Motor neuron (in vitro differentiated cells): ENCODE measurements at regions not wholly inside any gene's neighbourhood (a gene's known extent, or its start where the extent isn't known, plus 50 kb on each side); places are given as distances from the start of the nearest gene placed in this dataset.
A peak's percentile ranks its signal among the peaks of the same experiment; 100 is the strongest.

Experiments
- ATAC-seq, 8 experiments: fragments of 200-7000 bp; cut with Tn5 transposase; replicated peaks in 6 of 8; 2 replicates each; pipeline ENCODE4 v1.8.0; 2021; ENCODE audit warnings: mild to moderate bottlenecking in 8 of 8, moderate library complexity in 8 of 8
- H3K27ac ChIP-seq, 2 donors: fragments of 250-450 bp; sonication (Bioruptor Pico); 2 replicates each; pipeline ENCODE4 v1.9.0; 2021; ENCODE audit warnings: antibody characterized with exemption in 2 of 2, mild to moderate bottlenecking in 2 of 2, moderate library complexity in 1 of 2
- H3K4me1 ChIP-seq, 2 donors: fragments of 250-450 bp; sonication (Bioruptor Pico); replicated peaks in 1 of 2; 2 replicates each; pipeline ENCODE4 v1.6.1; 2021; ENCODE audit warnings: antibody characterized with exemption in 2 of 2, mild to moderate bottlenecking in 2 of 2, moderate library complexity in 1 of 2
- H3K4me3 ChIP-seq, 5 donors: fragments of 250-450 bp; sonication (Bioruptor Pico); 2 replicates each; pipeline ENCODE4 v1.9.0; 2021; ENCODE audit warnings: antibody characterized with exemption in 5 of 5, mild to moderate bottlenecking in 5 of 5, moderate library complexity in 4 of 5
- WGBS, 10 experiments: fragments of 450-650 bp; shearing (Covaris generic); methylation state at CpG; one replicate each; pipeline ENCODE4 v1.0.0; 2022; 5-methylcytosine and 5-hydroxymethylcytosine counted together
- in situ Hi-C, 9 experiments: fragments of 400-800 bp; cut with MboI; loops; one replicate each; pipeline ENCODE4 v1.15.0; 2021; ENCODE audit warnings: low sequenced_read_pairs in 9 of 9, low pct_unique_long_range_greater_than_20kb in 2 of 9; ENCODE audit not compliant: unreplicated experiment in 9 of 9

DNA sequence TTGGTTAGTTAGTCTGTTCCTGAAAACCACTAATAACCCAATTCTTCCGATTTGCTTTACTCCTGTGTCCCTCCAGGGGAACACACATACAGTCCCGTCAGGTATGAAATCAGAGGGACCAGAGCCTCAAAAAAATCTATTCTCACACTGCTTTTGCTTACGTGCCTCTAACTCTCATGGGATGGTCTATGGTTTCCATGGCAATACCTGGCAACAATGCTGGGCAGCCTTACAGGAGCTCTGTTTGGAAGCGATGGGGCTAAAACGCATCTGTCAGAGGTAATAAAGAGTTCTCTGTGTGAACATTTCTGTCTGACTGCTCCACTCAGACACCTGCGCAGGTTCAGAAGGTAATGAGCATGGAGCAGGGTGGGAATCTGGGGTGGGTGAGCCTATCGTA lies 376.2 kb downstream of the GXYLT1 start:
- in situ Hi-C loops = no loop called here
- no peak overlapping the region for H3K4me3 ChIP-seq
- peak in 2 of 8 experiments; percentile 13 to 33 for ATAC-seq
- 0 to 100% (median 63%) methylated on average over 2 to 5 of the region's 7 CpGs; no CpG with 5 or more reads in 1 of the 10 experiments for WGBS, 10 experiments
- peaks cover 0 to 13% of the 10 kb centered on the region in 2 donors for H3K4me1 ChIP-seq
- no peak overlapping the region for H3K27ac ChIP-seq

DNA sequence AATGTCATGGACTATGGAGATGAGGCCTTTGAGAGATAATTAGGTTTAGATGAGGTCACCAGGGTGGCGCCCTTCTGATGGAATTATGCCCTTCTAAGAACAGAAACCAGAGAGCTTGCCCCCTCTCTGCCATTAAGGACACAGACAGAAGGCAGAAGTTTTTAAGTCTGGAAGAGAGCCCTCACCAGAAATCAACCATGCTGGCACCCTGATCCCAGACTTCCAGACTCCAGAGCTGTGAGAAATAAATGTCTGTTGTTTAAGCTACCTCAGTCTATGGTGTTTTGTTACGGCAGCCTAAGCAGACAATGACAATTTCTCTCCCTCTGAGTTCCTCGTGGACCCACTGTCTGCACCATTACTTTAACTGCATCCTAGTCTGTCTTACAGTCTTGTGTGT lies 382.0 kb downstream of the GXYLT1 start:
- Histone ChIP-seq H3K4me1 (no peaks in the 10 kb centered on the region), H3K4me3 (no peak overlapping the region), H3K27ac (no peak overlapping the region)
- peak in 1 of 8 experiments; percentile 33 for ATAC-seq
- in situ Hi-C loops = no loop called here
- 17 to 89% (median 64%) methylated on average over 1 to 3 of the region's 3 CpGs; no CpG with 5 or more reads in 2 of the 10 experiments for WGBS, 10 experiments

DNA sequence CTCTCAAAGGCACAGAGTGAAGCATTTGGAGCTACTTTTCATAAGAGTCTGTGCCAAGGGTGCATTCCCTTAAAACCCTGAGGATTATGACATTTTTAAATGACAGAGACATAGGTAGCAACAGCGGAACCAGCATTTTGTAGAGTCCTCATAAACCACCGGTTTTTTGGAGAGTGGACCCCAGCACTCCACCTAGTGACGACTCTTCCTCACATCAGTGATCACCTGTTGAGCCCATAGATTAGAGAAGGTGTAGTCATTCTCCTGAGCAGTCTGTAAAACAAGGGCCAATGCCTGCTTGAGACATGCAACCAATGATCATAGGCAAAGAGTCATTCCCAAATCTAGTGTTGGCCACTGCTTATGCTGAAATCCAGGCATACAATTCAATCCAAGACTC lies 399.1 kb downstream of the GXYLT1 start:
- in situ Hi-C loops = no loop called here
- Histone ChIP-seq H3K4me3 (no peak overlapping the region), H3K4me1 (no peaks in the 10 kb centered on the region), H3K27ac (no peak overlapping the region)
- no peak for ATAC-seq
- 49 to 91% (median 72%) methylated on average over 1 to 3 of the region's 3 CpGs; no CpG with 5 or more reads in 4 of the 10 experiments for WGBS, 10 experiments

DNA sequence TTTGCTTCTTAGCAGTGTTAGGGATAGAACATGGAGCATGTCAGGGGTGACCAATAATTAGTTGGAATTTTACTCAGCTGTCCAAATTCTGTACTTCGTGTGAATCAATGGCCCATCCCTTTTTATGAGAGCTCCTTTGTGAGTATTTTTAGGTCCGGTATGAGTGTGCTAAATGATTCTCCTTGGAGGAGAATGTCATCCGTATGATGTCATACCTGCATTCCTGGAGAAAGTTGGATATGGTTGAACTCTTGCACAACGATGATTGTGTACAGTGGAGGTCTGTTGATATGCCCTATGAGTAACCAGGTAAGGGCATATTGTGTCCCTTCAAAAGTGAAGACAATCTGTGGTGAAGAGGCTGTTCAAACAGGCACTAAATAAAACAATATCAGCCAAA lies 400.8 kb downstream of the GXYLT1 start:
- in situ Hi-C loops = no loop called here
- 14 to 100% (median 92%) methylated on average over 1 to 3 of the region's 4 CpGs; no CpG with 5 or more reads in 3 of the 10 experiments for WGBS, 10 experiments
- Histone ChIP-seq H3K27ac (no peak overlapping the region), H3K4me1 (no peaks in the 10 kb centered on the region), H3K4me3 (no peak overlapping the region)
- no peak for ATAC-seq

DNA sequence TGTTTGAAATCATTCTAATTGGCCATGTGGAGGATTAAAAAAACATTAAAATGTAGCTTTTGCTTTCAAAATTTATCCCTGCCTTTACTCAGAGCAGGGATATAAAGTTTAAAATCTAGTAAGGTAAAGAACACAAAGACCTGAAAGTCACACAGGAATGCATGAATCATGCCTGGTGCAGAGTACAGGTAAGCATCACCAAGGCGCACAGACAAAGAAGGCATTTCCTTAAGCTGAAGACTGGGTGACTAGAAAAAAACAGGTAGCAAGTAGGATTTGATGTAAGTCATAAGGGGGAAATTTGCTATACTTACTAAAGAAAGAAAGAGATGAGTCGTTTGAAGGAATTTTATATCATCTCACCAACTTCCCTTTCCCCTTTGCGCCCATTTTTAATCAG lies 405.6 kb downstream of the GXYLT1 start:
- ATAC-seq = no peak
- in situ Hi-C loops = no loop called here
- no peak overlapping the region for H3K4me3 ChIP-seq
- H3K27ac ChIP-seq = no peak overlapping the region
- peaks cover 0 to 18% of the 10 kb centered on the region in 2 donors for H3K4me1 ChIP-seq
- WGBS, 10 experiments = 0 to 100% (median 91%) methylated on average over 1 to 3 of the region's 3 CpGs

DNA sequence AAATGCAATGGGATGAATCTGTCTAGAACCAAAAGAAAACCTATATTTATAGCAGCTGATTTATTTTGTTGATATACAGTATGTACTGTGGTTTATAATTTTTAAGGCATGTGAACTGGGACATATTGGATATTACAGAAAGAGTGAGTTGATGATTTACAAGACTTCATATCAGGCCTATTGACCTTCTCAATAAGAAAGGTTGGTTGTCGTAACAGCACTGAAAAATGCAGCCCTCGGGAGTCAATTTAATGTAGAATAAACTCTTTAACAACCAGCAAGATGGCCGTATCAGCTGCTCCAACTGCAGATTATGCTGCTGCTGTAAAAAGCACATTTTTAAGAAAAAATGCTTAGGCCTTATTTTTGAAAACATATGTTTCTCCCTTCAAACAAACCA lies 407.3 kb downstream of the GXYLT1 start:
- no peak overlapping the region for H3K4me3 ChIP-seq
- peaks cover 0 to 18% of the 10 kb centered on the region in 2 donors for H3K4me1 ChIP-seq
- ATAC-seq = peak in 4 of 8 experiments; percentile 22 to 65 (median 40)
- 0 to 53% (median 42%) methylated on average over 1 to 3 of the region's 3 CpGs; no CpG with 5 or more reads in 2 of the 10 experiments for WGBS, 10 experiments
- H3K27ac ChIP-seq = peak overlapping the region in 1 of 2 donors; percentile 3
- in situ Hi-C loops = no loop called here

DNA sequence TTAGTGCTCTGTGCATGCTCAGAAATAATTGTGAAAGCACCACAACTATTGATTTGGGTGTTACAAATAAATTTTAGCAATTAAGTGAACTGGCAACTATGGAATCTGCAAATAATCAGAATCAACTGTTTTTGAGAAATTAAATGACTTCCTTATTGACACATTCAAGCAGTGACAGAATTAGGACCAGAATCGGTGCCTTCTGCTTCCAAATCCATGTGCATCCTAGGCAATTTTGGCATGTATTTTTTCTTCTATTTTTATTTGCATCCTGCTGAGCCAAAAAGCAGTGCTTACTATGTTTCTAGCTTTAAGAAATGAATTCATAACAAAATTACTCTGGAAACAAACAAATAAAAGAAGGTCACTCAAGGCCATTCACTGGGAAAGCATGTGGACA lies 408.2 kb downstream of the GXYLT1 start:
- ATAC-seq = no peak
- no peak overlapping the region for H3K27ac ChIP-seq
- H3K4me1 ChIP-seq = peaks cover 0 to 23% of the 10 kb centered on the region in 2 donors
- H3K4me3 ChIP-seq = no peak overlapping the region
- 0 to 100% (median 78%) methylated on average over 1 of the region's 1 CpG; no CpG with 5 or more reads in 2 of the 10 experiments for WGBS, 10 experiments
- in situ Hi-C loops = no loop called here

DNA sequence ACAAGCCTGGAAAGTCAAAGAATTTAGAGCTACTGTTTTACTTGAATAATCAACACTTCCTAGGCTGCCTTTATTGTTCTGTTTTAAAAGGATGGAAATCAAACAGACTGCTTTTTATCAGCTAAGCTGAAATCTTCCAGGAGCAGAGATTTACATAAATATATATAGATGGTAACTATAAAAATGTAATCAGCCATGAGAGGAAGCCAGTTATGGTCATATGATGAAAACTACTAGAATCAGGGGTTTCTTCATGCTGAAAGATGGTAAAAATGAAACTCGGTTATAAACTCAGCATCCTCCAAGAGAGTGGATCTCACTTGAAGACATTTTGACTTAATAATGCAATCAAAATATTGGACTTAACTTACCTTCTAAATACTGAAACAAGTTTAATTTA lies 413.0 kb downstream of the GXYLT1 start:
- ATAC-seq = no peak
- Histone ChIP-seq H3K4me1 (peaks cover 0 to 13% of the 10 kb centered on the region in 2 donors), H3K4me3 (no peak overlapping the region), H3K27ac (no peak overlapping the region)
- in situ Hi-C loops = no loop called here
- 11 to 100% (median 75%) methylated on average over 1 of the region's 1 CpG; no CpG with 5 or more reads in 2 of the 10 experiments for WGBS, 10 experiments

DNA sequence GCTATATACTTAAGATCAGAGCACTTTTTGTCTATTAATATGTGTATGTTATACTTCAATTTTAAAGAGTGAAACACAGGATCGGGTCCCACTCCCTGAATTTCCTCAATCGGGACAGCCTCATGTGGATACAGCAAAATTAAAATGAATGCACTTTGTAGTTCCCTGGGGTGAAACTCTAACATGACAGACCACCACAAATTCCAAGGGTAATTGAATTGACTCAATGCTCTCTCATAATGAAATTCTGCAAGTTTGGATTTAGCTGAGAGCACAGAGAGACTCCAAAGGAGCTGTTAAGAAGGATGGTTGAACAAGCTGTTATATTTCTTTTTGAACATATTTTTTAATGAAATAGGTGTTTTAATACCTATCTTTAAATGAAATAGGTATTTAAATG lies 413.6 kb downstream of the GXYLT1 start:
- ATAC-seq = no peak
- 0 to 80% (median 58%) methylated on average over 2 of the region's 2 CpGs; no CpG with 5 or more reads in 4 of the 10 experiments for WGBS, 10 experiments
- H3K4me3 ChIP-seq = no peak overlapping the region
- no peak overlapping the region for H3K27ac ChIP-seq
- in situ Hi-C loops = no loop called here
- H3K4me1 ChIP-seq = peaks cover 0 to 10% of the 10 kb centered on the region in 2 donors

DNA sequence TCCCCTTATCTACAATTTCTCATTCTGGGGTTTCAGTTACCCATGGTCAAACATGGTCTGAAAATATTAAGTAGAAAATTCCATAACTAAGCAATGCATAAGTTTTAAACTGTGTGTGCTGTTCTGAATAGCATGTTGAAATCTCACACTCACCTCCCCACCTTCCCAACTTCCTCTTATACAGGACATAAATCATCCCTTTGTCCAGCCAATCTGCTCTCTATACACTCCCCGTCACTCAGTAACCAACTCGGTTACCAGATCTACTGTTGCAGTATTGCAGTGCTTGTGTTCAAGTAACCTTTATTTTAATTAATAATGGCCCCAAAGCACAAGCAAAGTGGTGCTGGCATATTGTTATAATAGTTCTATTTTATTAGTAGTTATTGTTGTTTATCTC lies 420.5 kb downstream of the GXYLT1 start:
- 40 to 100% (median 61%) methylated on average over 1 to 2 of the region's 2 CpGs; no CpG with 5 or more reads in 3 of the 10 experiments for WGBS, 10 experiments
- H3K27ac ChIP-seq = no peak overlapping the region
- peaks cover 0 to 2% of the 10 kb centered on the region in 2 donors for H3K4me1 ChIP-seq
- no peak overlapping the region for H3K4me3 ChIP-seq
- in situ Hi-C loops = no loop called here
- ATAC-seq = peak in 1 of 8 experiments; percentile 22

DNA sequence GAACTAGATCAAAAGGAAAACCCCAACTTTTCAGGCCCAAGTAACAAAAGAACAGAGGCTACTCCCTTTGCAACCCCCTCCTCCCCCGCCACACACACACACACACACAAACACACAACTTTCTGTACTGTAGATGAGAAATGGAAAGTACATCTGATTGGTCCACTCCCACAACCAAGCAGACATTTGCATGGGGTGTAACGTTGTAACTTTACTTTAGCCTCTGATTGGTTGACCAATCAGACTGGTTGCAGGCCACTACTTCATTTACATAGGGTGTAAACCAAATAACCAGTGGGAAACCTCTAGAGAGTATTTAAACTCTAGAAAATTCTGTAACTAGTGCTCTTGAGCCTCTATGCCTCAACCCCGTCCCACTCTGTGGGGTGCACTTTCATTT lies 425.5 kb downstream of the GXYLT1 start:
- Histone ChIP-seq H3K27ac (no peak overlapping the region), H3K4me3 (no peak overlapping the region), H3K4me1 (peaks cover 0 to 21% of the 10 kb centered on the region in 2 donors)
- in situ Hi-C loops = no loop called here
- peak in 2 of 8 experiments; percentile 34 to 56 for ATAC-seq
- 14 to 100% (median 67%) methylated on average over 1 to 3 of the region's 3 CpGs; no CpG with 5 or more reads in 1 of the 10 experiments for WGBS, 10 experiments

DNA sequence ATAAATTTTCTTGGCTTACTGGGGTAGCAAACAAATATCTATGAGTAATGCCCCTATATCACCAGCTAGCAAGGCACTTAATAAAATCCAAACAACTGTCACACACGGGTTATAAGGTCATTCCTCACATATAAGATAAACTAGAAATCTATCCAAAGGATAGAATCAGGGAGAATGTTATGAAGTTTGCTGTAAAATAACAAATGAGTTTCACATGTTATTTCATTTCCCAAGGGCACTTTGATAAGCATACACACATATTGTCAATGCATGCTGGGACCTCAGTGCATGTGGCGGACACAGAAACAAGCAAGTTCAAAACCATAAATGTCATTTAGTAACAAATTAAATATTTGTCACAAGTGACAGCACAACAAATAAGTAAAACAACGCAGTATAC lies 429.4 kb downstream of the GXYLT1 start:
- ATAC-seq = peak in 3 of 8 experiments; percentile 47 to 78 (median 69)
- Histone ChIP-seq H3K4me3 (no peak overlapping the region), H3K27ac (no peak overlapping the region), H3K4me1 (peaks cover 0 to 21% of the 10 kb centered on the region in 2 donors)
- in situ Hi-C loops = no loop called here
- 0 to 100% (median 57%) methylated on average over 1 to 3 of the region's 3 CpGs; no CpG with 5 or more reads in 1 of the 10 experiments for WGBS, 10 experiments

DNA sequence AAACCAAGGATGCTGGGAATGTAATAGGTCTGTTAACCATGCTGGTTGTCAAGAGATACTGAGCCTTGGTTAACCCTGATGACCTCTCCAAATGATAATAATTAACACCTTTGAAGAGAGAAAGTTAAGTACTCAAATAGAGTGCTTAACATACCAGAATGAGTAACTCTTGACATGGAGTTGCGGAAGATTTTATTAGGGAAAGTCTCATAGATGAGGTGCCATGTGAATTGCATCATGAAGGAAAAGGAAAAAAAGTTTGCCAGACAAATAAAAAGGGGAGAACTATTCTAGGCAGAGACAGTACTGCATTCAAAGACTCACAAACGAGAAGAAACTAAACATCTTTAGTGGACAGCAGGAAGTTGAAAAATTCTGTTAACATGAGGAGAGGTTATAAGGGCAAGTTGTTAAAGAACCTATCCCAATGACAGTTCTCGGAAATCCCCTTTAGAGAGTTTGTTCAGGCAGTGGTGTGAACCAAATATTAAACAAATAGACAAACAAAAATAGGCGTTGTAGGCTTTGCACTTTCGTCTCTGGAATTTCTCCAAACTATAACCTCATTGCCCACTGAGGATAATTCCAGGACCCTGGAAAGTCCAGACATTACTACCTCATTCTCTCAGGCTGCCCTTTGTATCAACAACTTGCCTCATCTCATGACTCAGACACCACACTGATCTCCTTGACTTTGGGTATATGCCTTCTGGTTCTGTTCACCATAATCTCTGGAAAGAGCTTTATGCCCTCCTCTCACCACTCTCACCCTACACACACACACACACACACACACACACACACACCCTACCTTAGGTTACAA lies 435.0 kb downstream of the GXYLT1 start:
- 3 to 83% (median 48%) methylated on average over 1 to 5 of the region's 5 CpGs for WGBS, 10 experiments
- Histone ChIP-seq H3K27ac (no peak overlapping the region), H3K4me1 (peaks cover 10 to 17% of the 10 kb centered on the region in 2 donors), H3K4me3 (no peak overlapping the region)
- in situ Hi-C loops = no loop called here
- peak in 3 of 8 experiments; percentile 33 to 48 (median 46) for ATAC-seq
